ENCODE measurements at regions not wholly inside any gene's neighbourhood (a gene's known extent, or its start where the extent isn't known, plus 50 kb on each side); places are given as distances from the start of the nearest gene placed in this dataset.

DNA sequence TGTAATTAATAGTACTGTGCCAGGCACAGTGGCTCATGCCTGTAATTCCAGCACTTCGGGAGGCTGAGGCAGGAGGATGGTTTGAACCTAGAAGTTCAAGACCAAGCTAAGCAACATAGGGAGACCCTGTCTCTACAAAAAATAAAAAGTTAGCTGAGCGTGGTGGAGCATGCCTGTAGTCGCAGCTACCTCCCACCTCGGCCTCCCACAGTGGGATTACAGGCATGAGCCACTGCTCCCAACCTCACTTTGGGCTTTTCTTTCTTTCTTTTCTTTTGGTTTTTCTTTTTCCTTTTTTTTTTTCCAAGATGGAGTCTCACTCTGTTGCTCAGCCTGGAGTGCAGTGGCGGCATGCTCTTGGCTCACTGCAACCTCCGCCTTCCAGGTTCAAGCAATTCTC lies 137.8 kb downstream of the MRM1 start:
- H3K9me3 ChIP-seq (ENCODE audit: control insufficient read depth in 2 of 3, insufficient read depth in 1 of 3, low read length in 3 of 3), result no peaks in the 10 kb centered on the region
- no peaks in the 10 kb centered on the region for H3K4me1 ChIP-seq (ENCODE audit: control insufficient read depth in 2 of 3, insufficient read depth in 2 of 3, low read depth in 1 of 3, low read length in 3 of 3)
- no peak overlapping the region for H3K9ac ChIP-seq (ENCODE audit: low read length in 3 of 3)
- intact Hi-C loops (cut with DNase I), result no loop called here
- H3K36me3 ChIP-seq (ENCODE audit: control insufficient read depth in 2 of 3, insufficient read depth in 3 of 3, low read length in 3 of 3), result no peaks in the 10 kb centered on the region
- no peak for DNase-seq
- no peak overlapping the region for H3K27ac ChIP-seq (ENCODE audit: low read depth in 2 of 2, low read length in 2 of 2)
- no peaks in the 10 kb centered on the region for H3K27me3 ChIP-seq (ENCODE audit: control insufficient read depth, insufficient read depth, low read length)
- H3K4me3 ChIP-seq (ENCODE audit: low read length in 3 of 3), result no peak overlapping the region
- FAIRE-seq, result no peak
- TF ChIP-seq, protein P1, sequence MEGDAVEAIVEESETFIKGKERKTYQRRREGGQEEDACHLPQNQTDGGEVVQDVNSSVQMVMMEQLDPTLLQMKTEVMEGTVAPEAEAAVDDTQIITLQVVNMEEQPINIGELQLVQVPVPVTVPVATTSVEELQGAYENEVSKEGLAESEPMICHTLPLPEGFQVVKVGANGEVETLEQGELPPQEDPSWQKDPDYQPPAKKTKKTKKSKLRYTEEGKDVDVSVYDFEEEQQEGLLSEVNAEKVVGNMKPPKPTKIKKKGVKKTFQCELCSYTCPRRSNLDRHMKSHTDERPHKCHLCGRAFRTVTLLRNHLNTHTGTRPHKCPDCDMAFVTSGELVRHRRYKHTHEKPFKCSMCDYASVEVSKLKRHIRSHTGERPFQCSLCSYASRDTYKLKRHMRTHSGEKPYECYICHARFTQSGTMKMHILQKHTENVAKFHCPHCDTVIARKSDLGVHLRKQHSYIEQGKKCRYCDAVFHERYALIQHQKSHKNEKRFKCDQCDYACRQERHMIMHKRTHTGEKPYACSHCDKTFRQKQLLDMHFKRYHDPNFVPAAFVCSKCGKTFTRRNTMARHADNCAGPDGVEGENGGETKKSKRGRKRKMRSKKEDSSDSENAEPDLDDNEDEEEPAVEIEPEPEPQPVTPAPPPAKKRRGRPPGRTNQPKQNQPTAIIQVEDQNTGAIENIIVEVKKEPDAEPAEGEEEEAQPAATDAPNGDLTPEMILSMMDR (IDR thresholded peaks at IDR 0.05; ENCODE audit: borderline replicate concordance, extremely low read depth, insufficient read depth), result no peak

DNA sequence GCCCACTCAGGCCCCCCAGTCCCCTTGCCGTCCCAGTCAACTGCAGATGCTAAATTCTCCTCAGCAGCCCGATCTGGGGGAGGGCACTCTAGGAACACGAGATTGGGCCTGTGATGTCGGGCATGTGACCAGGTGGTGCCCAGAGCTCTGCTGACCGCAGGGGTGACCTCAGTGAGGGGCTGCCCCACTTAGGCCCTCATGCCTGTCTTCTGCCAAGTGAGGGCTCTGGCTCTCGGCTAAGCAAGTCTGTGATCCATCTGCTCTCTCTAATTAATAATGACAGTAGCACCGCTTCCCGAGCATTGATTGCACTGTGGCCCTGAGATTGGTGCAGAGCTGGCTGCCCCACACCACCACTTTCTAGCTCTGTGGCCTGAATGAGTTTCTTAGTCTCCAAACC lies 138.8 kb downstream of the MRM1 start:
- DNase-seq, result no peak
- TF ChIP-seq, protein P1 (IDR thresholded peaks at IDR 0.05; ENCODE audit: borderline replicate concordance, extremely low read depth, insufficient read depth), result no peak
- H3K27me3 ChIP-seq (ENCODE audit: control insufficient read depth, insufficient read depth, low read length), result no peaks in the 10 kb centered on the region

DNA sequence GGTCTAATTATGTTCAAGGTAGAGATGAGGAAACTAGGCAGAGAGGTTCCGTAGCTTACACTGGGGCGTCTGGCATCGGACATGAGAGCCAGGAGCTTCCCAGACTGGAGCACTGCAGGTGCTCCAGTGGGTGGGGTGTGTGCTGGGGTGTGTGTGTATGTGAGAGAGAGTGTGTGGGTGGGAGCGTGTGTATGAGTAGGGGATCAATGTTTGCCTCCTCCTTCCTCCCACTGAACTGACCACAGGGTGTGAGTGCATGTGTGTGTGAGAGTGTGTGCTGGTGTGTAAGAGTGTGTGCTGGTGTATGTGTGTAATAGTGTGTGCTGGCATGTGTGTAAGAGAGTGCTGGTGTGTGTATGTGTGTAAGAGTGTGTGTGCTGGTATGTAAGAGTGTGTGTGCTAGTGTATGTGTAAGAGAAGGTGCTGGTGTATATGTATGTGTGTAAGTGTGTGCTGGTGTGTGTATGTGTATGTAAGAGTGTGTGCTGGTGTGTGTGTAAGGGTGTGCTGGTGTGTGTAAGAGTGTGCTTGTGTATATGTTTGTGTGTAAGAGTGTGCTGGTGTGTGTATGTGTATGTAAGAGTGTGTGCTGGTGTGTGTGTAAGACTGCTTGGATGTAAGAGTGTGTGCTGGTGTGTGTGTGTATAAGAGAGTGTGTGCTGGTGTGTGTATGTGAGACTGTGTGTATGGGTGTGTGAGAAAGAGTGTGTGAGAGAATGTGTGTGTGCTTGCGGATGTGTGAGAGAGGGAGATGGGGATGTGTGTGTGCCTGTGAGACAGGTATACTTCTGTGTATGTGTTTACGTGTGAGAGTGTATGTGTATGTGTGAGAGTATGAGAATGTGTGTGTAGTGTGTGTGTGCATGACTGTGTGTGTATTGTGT lies 139.9 kb downstream of the MRM1 start:
- no peak overlapping the region for H3K27ac ChIP-seq (ENCODE audit: low read depth in 2 of 2, low read length in 2 of 2)
- TF ChIP-seq, protein P1 (IDR thresholded peaks at IDR 0.05; ENCODE audit: borderline replicate concordance, extremely low read depth, insufficient read depth), result no peak
- intact Hi-C loops (cut with DNase I), result no loop called here
- H3K9ac ChIP-seq (ENCODE audit: low read length in 3 of 3), result no peak overlapping the region
- no peaks in the 10 kb centered on the region for H3K4me1 ChIP-seq (ENCODE audit: control insufficient read depth in 2 of 3, insufficient read depth in 2 of 3, low read depth in 1 of 3, low read length in 3 of 3)
- no peaks in the 10 kb centered on the region for H3K27me3 ChIP-seq (ENCODE audit: control insufficient read depth, insufficient read depth, low read length)
- no peaks in the 10 kb centered on the region for H3K36me3 ChIP-seq (ENCODE audit: control insufficient read depth in 2 of 3, insufficient read depth in 3 of 3, low read length in 3 of 3)
- no peaks in the 10 kb centered on the region for H3K9me3 ChIP-seq (ENCODE audit: control insufficient read depth in 2 of 3, insufficient read depth in 1 of 3, low read length in 3 of 3)
- H3K4me3 ChIP-seq (ENCODE audit: low read length in 3 of 3), result no peak overlapping the region
- DNase-seq (no peak), FAIRE-seq (no peak)

More for the DNA sequence above, 138.8 kb downstream of the MRM1 start:
- no peaks in the 10 kb centered on the region for H3K9me3 ChIP-seq (ENCODE audit: control insufficient read depth in 2 of 3, insufficient read depth in 1 of 3, low read length in 3 of 3)
- no peaks in the 10 kb centered on the region for H3K36me3 ChIP-seq (ENCODE audit: control insufficient read depth in 2 of 3, insufficient read depth in 3 of 3, low read length in 3 of 3)
- H3K4me1 ChIP-seq (ENCODE audit: control insufficient read depth in 2 of 3, insufficient read depth in 2 of 3, low read depth in 1 of 3, low read length in 3 of 3), result no peaks in the 10 kb centered on the region
- FAIRE-seq, result no peak
- H3K27ac ChIP-seq (ENCODE audit: low read depth in 2 of 2, low read length in 2 of 2), result no peak overlapping the region
- no peak overlapping the region for H3K4me3 ChIP-seq (ENCODE audit: low read length in 3 of 3)
- intact Hi-C loops (cut with DNase I), result no loop called here
- H3K9ac ChIP-seq (ENCODE audit: low read length in 3 of 3), result no peak overlapping the region

Data from kidney (tissue), 13 donors.